PC-3 (cell line): ENCODE measurements at regions not wholly inside any gene's neighbourhood (a gene's known extent, or its start where the extent isn't known, plus 50 kb on each side); places are given as distances from the start of the nearest gene placed in this dataset.

Experiments used
- ATAC-seq: fragments of 200-7000 bp; cut with Tn5 transposase; 2 replicates; pipeline ENCODE4 v1.9.1; 2020; ENCODE audit warnings: mild to moderate bottlenecking, moderate library complexity
- BruUV-seq: library from RNA; stranded (reverse); fragments of 400-500 nt; replicated peaks from 2 replicates; lab custom pipeline; 2021; lab: Mats Ljungman, UMichigan
- CTCF ChIA-PET: fragments of 300-600 bp; sonication (Branson Sonifier 250); formaldehyde crosslinking; loops from one replicate; lab custom pipeline; 2022; ENCODE audit warnings: antibody characterized with exemption; lab: Charles Lee
- POLR2A ChIA-PET: fragments of 300-600 bp; sonication (Branson Sonifier 250); formaldehyde crosslinking; loops from one replicate; lab custom pipeline; 2022; ENCODE audit warnings: antibody characterized with exemption; ENCODE audit not compliant: unreplicated experiment; lab: Charles Lee
- DNase-seq: peaks from one replicate; pipeline ENCODE4 v3.0.0-alpha.2; 2015
- H2AFZ ChIP-seq: fragments of 300-600 bp; sonication (generic); 2 replicates; pipeline ENCODE4 v1.6.0; 2016; ENCODE audit warnings: antibody characterized with exemption, low read length
- H3F3A ChIP-seq: fragments of 300-600 bp; sonication (generic); one replicate; pipeline ENCODE4 v1.6.0; 2017; ENCODE audit warnings: antibody characterized with exemption, low read length, control low read depth, mild to moderate bottlenecking; ENCODE audit not compliant: unreplicated experiment
- H3K27ac ChIP-seq: fragments of 300-600 bp; sonication (generic); 2 replicates; pipeline ENCODE4 v1.5.1; 2016; ENCODE audit warnings: mild to moderate bottlenecking, low read length
- H3K27me3 ChIP-seq: fragments of 300-600 bp; sonication (generic); 2 replicates; pipeline ENCODE4 v1.6.1; 2016; ENCODE audit warnings: low read length, mixed read lengths
- H3K36me3 ChIP-seq: fragments of 300-600 bp; sonication (generic); 2 replicates; pipeline ENCODE4 v1.6.1; 2016; ENCODE audit warnings: low read depth, mixed run types, low read length, mixed read lengths
- H3K4me1 ChIP-seq: fragments of 300-600 bp; sonication (generic); 2 replicates; pipeline ENCODE4 v1.5.1; 2016; ENCODE audit warnings: low read length; ENCODE audit not compliant: insufficient read depth
- H3K4me2 ChIP-seq: fragments of 300-600 bp; sonication (generic); 2 replicates; pipeline ENCODE4 v1.6.0; 2016; ENCODE audit warnings: low read length
- H3K4me3 ChIP-seq: fragments of 300-600 bp; sonication (generic); 2 replicates; pipeline ENCODE4 v1.5.1; 2016; ENCODE audit warnings: mild to moderate bottlenecking, low read length, mixed read lengths
- H3K79me2 ChIP-seq: fragments of 300-600 bp; sonication (generic); 2 replicates; pipeline ENCODE4 v1.6.1; 2017; ENCODE audit warnings: low read length, mixed read lengths
- H3K9ac ChIP-seq: fragments of 300-600 bp; sonication (generic); 2 replicates; pipeline ENCODE4 v1.6.0; 2016; ENCODE audit warnings: mild to moderate bottlenecking, low read length
- H3K9me2 ChIP-seq: fragments of 300-600 bp; sonication (generic); replicated peaks from 2 replicates; pipeline ENCODE4 v1.6.1; 2016; ENCODE audit warnings: mixed run types, low read length, mixed read lengths
- H3K9me3 ChIP-seq: fragments of 300-600 bp; sonication (generic); 2 replicates; pipeline ENCODE4 v1.6.1; 2016; ENCODE audit warnings: low read length, mixed read lengths
- H4K20me1 ChIP-seq: fragments of 300-600 bp; sonication (generic); 2 replicates; pipeline ENCODE4 v1.6.1; 2016; ENCODE audit warnings: low read length, mixed read lengths
- EZH2 ChIP-seq: fragments of 300-600 bp; sonication (generic); IDR thresholded peaks from one replicate; pipeline ENCODE4 v1.6.1; 2017; ENCODE audit warnings: antibody characterized with exemption, mild to moderate bottlenecking, low read length; ENCODE audit not compliant: unreplicated experiment
- EZH2phosphoT487 ChIP-seq: fragments of 300-600 bp; sonication (generic); IDR thresholded peaks from 2 replicates; pipeline ENCODE4 v1.6.1; 2018; ENCODE audit warnings: mild to moderate bottlenecking, antibody characterized with exemption, low read length, borderline replicate concordance
- intact Hi-C: fragments of 100-400 bp; cut with micrococcal nuclease; formaldehyde crosslinking; loops from 2 replicates; pipeline ENCODE4 v1.9.0; 2023
- TF ChIP-seq, protein P1 (sequence below): fragments of 300-600 bp; sonication (generic); conservative IDR thresholded peaks from 2 replicates; pipeline ENCODE4 v1.5.1; 2017; ENCODE audit warnings: antibody characterized with exemption, low read depth, mild to moderate bottlenecking, low read length

DNA sequence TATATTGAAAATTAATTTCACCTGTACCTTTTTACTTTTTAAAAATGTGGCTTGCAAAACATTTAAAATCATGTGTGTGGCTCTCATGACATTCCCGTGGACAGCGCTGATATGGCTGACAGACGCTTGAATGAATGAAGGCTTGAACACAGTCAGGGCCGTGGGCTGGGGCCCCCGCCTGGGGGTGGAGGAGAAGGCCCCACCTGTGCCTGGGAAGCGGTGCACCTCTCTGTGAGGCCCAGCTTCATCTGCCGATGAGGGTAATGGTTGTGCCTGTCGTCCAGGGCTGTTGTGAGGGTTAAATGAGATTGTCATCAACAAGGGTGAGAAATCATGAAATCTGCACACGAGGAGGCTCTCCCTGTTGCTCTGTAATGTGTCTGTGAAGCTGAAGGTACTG is 85.9 kb upstream of the PRR23E start:
- no TSS peak for BruUV-seq
- Histone ChIP-seq H3K27me3 (no peaks in the 10 kb centered on the region), H3K27ac (no peak overlapping the region), H2AFZ (no peak overlapping the region), H4K20me1 (no peaks in the 10 kb centered on the region), H3F3A (no peaks in the 10 kb centered on the region), H3K4me3 (no peak overlapping the region), H3K9me3 (peaks cover 5% of the 10 kb centered on the region; the same call in 1 of the 2 replicates), H3K36me3 (peaks cover 2% of the 10 kb centered on the region; the same call in 1 of the 2 replicates), H3K9me2 (no peaks in the 10 kb centered on the region), H3K79me2 (no peaks in the 10 kb centered on the region), H3K9ac (no peak overlapping the region), H3K4me2 (no peak overlapping the region), H3K4me1 (no peaks in the 10 kb centered on the region)
- CTCF ChIA-PET = no interaction called here
- no peak for TF ChIP-seq EZH2phosphoT487
- TF ChIP-seq, protein P1, sequence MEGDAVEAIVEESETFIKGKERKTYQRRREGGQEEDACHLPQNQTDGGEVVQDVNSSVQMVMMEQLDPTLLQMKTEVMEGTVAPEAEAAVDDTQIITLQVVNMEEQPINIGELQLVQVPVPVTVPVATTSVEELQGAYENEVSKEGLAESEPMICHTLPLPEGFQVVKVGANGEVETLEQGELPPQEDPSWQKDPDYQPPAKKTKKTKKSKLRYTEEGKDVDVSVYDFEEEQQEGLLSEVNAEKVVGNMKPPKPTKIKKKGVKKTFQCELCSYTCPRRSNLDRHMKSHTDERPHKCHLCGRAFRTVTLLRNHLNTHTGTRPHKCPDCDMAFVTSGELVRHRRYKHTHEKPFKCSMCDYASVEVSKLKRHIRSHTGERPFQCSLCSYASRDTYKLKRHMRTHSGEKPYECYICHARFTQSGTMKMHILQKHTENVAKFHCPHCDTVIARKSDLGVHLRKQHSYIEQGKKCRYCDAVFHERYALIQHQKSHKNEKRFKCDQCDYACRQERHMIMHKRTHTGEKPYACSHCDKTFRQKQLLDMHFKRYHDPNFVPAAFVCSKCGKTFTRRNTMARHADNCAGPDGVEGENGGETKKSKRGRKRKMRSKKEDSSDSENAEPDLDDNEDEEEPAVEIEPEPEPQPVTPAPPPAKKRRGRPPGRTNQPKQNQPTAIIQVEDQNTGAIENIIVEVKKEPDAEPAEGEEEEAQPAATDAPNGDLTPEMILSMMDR = no peak
- intact Hi-C loops = no loop called here
- DNase-seq = no peak
- no peak for ATAC-seq
- POLR2A ChIA-PET = no interaction called here

DNA sequence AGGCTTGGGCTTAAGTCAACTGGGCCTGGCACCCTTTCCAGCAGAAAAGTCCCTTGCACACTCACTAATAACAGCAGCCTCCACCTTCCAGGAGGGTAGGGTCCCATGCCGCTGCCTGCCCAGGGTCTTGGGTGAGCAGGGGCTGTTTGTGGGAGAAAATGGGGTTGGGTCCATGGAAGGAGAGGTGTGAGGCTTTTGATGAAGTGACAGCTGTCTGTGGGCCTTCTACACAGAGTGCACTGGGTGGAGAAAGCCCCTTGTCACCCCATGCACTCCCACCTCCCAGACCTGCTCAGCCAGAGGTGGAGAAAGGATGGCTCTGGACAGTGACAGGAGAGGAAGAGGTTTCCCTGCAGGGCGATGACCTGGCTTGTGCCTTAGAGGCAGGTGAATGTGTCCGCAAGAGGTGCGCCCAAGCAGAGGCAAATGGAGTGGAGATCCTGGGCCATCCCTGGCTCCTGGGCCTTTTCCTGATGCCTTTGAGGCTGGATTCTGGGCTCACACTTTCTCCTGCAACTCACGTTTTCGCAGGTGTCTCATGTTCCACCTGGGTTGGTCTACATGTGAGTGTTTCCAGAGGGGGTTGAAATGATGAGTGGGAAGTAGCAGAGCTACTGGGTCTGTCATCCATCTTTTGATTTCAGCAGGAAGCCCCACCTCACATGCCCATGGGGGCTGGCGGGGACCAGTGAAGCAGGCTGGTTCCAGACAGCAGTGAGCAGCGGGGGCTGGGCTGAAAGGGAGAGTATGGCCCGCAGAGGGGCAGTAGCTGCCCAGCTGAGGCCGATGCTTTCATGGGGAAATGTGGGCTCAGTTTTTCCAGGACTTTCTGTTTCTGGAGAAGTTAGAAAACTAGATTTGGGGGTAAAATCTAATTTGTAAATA is 85.2 kb upstream of the PRR23E start:
- Histone ChIP-seq H3F3A (no peaks in the 10 kb centered on the region), H3K9me2 (no peaks in the 10 kb centered on the region), H4K20me1 (no peaks in the 10 kb centered on the region), H3K36me3 (peaks cover 4% of the 10 kb centered on the region; the same call in 1 of the 2 replicates), H3K9me3 (peaks cover 10% of the 10 kb centered on the region; the same call in 1 of the 2 replicates), H2AFZ (no peak overlapping the region), H3K27me3 (no peaks in the 10 kb centered on the region), H3K9ac (no peak overlapping the region), H3K4me3 (no peak overlapping the region), H3K4me2 (no peak overlapping the region), H3K79me2 (no peaks in the 10 kb centered on the region), H3K4me1 (no peaks in the 10 kb centered on the region), H3K27ac (no peak overlapping the region)
- CTCF ChIA-PET = no interaction called here
- intact Hi-C loops = no loop called here
- POLR2A ChIA-PET = no interaction called here
- TF ChIP-seq, protein P1 = no peak
- TF ChIP-seq EZH2phosphoT487 = no peak
- no peak for TF ChIP-seq EZH2
- DNase-seq (no peak), ATAC-seq (no peak)
- BruUV-seq = no TSS peak

DNA sequence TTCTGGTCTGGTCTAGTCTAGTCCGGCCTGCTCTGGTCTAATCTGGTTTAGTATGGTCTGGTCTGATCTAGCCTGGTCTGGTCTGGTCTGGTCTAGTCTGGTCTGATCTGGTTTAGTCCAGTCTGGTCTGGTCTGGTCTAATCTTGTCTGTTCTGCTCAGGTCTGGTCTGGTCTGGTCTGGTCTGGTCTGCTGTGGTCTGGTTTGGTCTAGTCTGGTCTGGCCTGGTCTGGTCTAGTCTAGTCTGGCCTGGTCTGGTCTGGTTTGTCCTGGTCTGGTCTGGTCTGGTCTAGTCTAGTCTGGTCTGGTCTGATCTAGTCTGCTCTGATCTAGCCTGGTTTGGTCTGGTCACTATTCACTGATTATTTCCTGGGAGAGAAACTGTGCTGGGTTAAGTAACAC is 84.1 kb upstream of the PRR23E start:
- intact Hi-C loops = no loop called here
- Histone ChIP-seq H3K4me1 (peaks cover 10% of the 10 kb centered on the region), H3K9me2 (no peaks in the 10 kb centered on the region), H3K79me2 (no peaks in the 10 kb centered on the region), H4K20me1 (no peaks in the 10 kb centered on the region), H3K4me3 (no peak overlapping the region), H2AFZ (no peak overlapping the region), H3F3A (no peaks in the 10 kb centered on the region), H3K4me2 (no peak overlapping the region), H3K9ac (no peak overlapping the region), H3K36me3 (peaks cover 4% of the 10 kb centered on the region; the same call in 1 of the 2 replicates), H3K27ac (no peak overlapping the region), H3K27me3 (no peaks in the 10 kb centered on the region), H3K9me3 (peaks cover 10% of the 10 kb centered on the region; the same call in 1 of the 2 replicates)
- POLR2A ChIA-PET = no interaction called here
- CTCF ChIA-PET = no interaction called here
- no peak for TF ChIP-seq EZH2
- TF ChIP-seq EZH2phosphoT487 = no peak
- TF ChIP-seq, protein P1 = no peak
- ATAC-seq (no peak), DNase-seq (no peak)
- BruUV-seq = no TSS peak
